ENCODE measurements at regions not wholly inside any gene's neighbourhood (a gene's known extent, or its start where the extent isn't known, plus 50 kb on each side); places are given as distances from the start of the nearest gene placed in this dataset.
"Not testable (repeated sequence)": the region's sequence is repeated elsewhere in the genome, so short reads cannot be mapped to it uniquely, and the experiment has no call there.

DNA sequence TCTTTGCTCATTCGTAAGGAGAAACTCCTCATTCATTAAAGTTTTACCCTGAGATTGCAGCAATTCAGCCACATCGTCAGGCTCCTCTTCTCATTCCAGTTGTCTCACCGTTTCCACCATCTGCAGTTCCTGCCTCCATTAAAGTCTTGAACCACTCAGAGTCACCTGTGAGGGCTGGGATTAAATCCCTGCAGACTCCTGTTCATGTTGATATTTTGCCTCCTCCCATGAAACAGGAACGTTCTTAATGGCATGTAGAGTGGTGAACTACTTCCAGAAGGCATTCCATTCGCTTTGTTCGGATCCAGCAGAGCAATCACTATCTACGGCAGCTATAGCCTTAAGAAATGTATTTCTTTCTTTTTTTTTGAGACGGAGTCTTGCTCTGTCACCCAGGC, 96.5 kb upstream of the FAM20C start:
- no peak for DNase-seq

GRCh38 chr7:96861-97260, 95.5 kb upstream of the FAM20C start:
- no peak for DNase-seq

DNA sequence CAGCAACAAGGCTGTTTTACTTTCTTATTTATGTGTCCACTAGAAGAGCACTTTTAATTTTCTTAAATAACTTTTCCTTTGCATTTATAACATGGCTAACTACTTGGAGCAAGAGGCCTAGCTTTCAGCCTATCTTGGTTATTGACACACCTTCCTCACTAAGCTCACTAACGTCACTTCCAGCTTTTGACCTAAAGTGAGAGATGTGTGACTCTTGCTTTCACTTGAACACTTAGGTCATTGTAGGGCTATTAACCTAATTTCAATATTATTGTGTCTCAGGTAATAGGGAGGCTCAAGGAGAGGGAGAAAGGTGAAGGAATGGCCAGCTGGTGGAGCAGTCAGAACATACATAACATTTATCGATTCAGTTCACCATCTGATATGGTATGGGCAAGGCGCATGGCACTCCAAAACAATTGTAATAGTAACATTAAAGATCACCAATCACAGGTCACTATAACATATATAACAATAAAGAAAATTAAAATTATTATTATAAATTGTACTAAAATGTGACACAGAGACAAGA, 95.0 kb upstream of the FAM20C start:
- DNase-seq = no peak

DNA sequence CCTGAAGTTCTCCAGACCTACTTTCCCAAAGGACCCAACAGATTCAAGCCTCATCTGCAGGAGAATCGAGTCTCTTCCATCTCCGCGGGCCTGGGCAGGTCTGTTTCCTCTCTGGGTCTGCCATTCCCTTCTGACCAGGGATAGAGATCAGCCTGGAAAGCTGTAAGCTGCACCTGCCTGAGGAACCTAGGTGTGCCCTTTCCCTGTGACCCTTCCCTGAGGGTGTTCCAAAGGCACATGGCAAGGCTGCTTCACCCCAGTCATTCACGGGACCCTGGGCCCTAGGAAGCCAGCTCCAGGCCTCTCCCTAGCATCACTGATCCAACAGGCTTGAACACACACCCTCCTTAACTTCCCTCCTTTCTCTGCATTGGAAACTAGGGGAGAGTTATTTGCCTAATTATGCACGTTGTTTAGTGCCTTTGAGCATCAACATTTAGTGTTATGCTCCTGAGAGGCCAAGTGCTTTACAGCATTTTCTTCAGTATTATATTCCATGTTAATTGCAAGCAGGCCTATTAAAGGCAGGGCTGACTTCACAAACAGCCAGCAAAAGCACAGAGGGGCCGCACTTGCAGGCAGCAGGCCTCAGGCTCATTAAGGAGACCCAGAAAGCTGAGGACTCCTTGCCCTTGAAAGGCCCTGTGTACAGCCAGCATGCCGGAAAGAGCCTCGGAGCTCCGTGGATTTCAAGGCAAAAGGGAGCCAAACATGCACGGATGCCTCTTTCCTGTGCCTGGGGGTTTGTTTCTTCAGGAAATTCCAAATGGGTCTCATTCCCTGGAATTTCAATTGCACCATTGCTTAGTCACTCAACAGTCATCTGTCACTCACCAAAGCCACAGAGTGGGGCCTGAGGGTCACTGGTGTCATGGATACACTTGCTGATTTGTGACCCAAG, 91.0 kb upstream of the FAM20C start:
- no peak for DNase-seq

DNA sequence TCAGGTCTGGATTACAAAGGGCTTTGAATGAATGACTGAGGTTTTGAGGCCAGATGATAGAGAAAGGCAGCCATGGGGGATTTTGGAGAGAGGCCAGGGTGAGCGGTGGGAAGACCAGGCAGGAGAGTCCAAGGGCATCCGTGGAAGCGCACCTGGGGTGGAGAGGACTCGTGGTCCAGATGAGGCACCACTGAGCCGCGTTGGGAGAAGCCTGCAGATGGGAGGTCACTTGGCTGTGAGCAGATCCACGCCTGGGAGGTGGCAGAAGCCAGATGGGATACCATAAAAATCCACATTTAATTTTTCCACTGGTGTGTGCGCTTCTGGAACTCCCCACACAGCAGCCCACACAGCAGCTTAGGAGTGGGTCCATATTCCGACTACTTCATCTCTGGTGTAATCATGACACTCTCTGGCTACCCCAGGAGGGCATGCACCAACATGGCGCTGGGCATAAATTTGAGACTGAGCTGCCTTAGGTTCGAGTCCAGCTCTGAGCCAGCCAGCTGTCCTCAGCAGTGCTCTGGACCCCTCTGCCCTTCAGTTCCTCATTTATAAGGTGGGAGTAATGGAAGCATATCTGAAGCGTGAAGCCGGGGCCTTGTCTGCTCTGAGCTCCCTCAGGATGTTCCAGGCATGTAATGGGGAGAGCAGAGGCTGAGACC, 90.2 kb upstream of the FAM20C start:
- no peak for DNase-seq

DNA sequence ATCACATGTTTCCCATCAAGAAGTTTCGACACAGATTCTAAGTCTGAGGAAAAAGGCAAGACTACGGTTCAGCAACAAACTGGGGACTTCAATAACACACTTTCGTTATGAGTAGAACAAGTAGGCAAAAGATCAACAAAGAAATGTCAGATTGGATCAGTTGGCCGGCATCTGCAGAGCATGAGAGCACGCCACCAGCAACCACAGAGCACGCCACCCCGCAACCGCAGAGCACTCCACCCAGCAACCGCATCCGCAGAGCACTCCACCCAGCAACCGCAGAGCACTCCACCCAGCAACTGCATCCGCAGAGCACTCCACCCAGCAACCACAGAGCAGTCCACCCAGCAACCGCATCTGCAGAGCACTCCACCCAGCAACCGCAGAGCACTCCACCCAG, 89.7 kb upstream of the FAM20C start:
- no peak for DNase-seq

GRCh38 chr7:103981-104380, 88.4 kb upstream of the FAM20C start:
- DNase-seq = not testable (repeated sequence)

- no peak for DNase-seq
These were observed 87.4 kb upstream of the FAM20C start for GRCh38 chr7:105002-105401.

DNA sequence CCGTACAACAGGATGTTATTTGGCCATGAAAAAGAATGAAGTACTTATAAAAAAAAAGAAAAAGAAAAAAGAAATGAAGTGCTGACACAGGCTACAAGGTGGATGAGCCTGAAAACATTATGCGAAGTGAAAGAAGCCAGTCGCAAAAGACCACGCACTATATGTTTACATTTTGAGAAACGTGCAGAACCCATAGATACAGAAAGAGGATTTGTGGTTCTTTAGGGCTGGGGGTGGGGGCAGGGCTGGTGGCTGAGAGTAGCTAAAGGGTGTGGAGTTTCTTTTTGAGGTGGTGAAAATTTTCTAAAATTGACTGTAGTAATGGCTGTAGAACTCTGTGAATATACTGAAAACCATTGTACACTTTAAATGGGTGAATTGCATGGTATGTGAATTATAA, 86.0 kb upstream of the FAM20C start:
- DNase-seq = no peak

- DNase-seq = no peak
These were observed 85.1 kb upstream of the FAM20C start for GRCh38 chr7:107233-107632.

- no peak for DNase-seq
These were observed 84.5 kb upstream of the FAM20C start for GRCh38 chr7:107907-108306.

DNA sequence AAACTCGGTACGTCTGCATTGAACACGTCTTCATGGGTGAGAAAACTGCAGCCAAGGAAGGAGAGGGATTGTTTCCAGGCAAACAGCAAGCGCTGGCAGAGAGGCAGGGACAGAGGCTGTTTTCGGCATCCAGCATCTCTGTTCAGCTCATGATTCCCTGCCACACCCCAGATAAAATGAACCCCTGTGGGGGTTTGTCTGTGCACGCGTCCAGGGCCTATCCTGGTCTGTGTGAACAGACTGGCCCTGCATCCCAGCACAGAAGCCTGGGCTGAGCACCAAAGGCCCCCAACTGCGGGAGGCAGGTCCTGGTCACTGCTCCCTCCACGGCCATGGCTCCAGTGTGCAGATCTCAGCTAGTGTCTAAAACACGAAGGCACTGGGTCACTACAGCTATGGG, 83.3 kb upstream of the FAM20C start:
- no peak for DNase-seq

- no peak for DNase-seq
These were observed 82.3 kb upstream of the FAM20C start for GRCh38 chr7:109898-110556.

GRCh38 chr7:110557-111232, 81.7 kb upstream of the FAM20C start:
- no peak for DNase-seq

GRCh38 chr7:111591-111990, 80.8 kb upstream of the FAM20C start:
- DNase-seq = no peak

- DNase-seq = no peak
These were observed 79.5 kb upstream of the FAM20C start for GRCh38 chr7:112881-113280.

DNA sequence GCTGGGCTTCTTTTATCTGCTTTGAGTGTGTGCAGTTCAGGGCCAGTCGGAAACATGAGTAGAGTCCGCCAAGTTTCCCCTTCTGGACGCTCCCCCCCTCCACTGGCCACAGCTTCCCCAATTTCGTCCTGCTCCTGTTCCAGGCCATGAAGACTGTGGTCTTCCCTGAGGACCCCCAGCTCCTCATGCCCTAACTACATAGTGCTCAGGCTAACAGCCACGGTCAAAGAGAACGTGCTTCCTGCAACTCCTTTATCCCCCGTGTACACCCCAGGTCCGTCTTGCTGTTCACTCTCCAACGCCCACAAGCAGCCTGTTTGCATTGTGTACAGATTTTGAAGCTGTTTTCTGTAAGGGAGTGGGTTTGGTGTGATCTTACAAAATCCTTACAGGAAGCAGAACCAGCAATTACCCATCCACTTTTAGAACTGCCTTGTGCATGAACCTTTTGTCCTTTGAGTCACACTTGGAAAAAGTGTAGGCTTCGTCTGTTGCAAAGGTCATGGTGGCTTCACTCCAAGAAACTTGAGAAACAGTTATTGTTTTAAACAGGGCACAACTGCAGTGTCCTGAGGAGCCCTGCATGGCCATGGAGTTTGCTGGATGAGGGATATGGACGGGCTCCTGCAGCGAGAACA, 77.0 kb upstream of the FAM20C start:
- peak in 11 of 56 donors; percentile 10 to 45 (median 27) for DNase-seq

DNA sequence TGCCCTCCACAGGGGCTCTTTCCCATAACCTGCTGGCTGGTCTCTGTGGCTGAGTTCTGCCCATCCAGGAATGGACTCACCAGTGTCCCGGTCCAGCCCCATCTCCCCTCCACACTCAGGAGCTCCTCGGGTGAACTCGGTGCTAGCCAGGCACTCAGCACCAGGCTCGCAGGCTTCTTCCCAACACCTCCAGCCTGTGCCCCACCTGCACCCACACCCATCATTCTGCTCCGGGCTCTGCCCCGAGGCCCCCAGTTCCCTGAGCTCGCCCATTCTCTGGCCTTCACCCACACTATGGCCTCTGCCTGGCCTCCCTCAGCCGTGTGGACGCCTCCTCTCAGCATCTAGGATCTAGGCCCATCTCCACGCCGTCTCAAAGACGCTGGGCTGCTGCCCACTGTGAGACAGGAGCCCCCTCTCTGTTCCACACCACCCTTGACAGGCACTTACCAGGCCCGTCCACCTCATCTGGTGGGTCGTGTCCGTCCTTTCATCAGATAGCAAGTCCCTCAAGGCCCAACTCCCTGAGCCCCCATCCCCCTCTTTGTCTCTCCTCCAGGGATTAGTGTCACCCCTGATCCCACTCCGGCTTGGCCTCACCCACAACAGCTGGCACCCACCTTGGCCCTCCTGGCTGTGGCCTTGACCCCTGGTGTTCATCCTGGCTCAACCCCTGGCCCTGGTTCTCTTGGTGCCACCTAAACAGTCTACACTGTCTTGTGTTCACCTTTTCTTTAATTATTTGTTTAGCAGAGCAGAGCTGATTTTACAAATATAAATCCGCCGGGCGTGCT, 76.0 kb upstream of the FAM20C start:
- DNase-seq = no peak

DNA sequence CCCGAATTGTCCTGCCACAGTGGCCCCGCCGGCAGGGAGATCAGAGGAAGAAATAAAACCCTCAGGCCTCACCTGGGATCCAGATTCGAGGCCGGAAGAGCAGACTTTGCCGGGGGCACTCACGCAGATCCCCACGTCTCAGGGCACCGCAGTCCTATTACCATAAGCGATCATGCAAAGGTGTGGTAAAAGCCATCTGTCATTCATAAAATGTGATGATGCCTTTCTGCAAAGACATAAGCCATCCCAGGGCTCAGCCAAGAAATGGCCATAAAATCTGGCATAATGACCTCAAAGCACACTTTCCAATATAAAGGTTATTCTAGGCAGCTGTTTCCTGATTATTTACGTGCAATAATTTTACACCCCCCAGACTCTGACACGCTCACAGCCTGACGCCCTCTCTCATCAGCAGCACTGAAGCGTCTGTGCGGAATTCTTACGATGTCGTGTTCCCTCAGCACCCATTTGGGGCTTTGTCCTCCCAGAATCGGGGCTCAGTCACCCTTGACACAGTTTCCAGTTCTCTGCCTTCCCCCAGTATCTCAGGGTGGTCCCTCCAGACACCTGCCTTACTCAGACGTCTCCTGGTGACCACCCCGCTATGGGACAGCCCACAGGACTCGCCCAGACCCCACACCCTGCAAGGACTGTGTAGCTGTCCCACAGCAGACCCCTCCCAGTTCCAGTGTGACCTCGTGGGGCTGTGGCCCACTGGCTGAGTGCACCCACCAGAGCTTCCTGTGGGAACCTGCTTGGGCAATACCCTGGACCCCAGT, 74.3 kb upstream of the FAM20C start:
- no peak for DNase-seq

Data from amygdala (tissue), 56 donors.